ENCODE measurements at regions not wholly inside any gene's neighbourhood (a gene's known extent, or its start where the extent isn't known, plus 50 kb on each side); places are given as distances from the start of the nearest gene placed in this dataset.
"Not testable (repeated sequence)": the region's sequence is repeated elsewhere in the genome, so short reads cannot be mapped to it uniquely, and the experiment has no call there.

DNA sequence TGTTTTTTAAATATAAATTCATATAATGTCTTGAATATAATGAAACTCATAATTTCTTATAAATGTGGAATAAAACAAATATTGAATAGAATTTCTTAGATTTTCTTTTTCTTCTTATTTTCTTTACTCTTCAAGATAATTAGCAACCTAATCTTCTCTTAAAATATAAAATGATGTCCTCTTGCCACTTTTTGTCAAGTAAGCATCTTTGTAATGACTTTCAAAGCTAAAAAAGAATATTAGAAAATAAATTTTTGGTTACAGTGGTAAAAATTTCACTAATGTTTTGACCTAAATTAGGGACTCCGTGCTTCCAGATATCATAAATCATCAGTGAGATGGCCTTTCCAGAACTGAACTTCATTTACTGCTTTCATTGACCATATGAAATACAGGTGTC is 846.4 kb downstream of the FRK start:
- no peak for DNase-seq

DNA sequence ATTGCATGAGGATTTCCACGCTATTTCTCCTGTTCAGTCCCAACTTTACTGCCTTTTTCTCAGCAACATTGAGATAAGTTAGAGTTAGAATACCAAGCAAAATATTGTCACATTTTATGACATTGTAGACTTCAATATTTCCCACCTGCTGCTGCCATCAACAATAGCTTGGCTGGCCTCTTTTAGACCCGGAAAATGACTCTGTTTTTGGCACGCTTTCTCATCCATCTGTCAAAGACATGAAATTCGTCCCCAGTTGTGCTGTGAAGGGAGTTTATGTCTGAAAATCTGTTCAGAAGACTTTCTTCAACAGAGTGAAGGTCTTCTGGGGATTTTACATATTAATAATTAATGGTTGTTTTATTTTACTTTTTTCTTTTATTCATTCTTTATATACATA is 857.3 kb downstream of the FRK start:
- DNase-seq: no peak

DNA sequence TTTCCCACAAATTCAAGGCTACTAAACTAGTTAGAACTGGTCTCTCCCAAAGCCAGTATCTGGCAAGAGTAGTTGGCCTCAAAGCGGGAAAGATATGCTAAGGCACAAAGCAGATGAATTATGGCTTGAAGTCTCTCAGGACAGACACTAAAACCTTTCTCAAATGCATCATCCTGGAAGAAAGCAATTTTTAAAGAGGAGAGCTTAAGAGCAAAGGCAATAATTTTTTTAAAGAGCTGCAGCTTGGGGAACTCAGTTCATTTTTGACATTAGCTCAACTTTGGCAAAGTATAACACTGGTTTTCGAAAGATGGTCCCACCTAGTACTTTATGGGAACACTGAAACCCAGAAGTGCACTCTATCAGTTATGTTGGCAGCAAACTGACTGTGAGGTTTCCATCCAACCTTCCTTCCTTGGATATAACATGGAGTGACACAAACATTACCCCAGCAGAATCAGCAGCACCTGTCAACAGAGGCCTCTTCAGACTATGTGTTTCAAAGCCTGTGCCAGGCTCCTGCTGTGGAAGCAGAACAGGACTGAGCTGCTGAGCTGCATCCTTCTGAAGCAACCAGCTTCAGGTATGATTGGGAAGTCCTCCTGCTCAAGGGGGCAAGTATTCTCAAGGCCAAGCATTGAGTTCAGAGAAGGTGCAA is 852.3 kb upstream of the HS3ST5 start:
- no peak for DNase-seq

DNA sequence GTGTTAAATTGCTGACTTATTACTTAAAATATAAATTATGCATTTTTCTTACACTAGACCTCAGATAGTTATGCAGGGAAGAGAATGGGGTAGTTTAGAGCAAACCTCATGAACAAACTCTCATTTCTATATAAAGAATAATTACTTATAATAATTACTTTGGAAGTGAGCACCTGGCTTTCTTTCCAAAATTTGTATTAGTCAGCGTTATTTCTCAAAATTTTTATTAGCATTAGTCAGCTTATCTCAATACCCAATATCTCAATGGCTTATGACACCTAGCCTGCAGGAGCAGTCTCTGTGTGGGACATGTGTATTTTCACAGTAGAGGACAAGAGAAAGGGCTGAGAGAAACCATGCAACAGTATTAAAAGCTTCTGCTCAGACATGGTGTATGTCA is 849.2 kb upstream of the HS3ST5 start:
- no peak for DNase-seq

DNA sequence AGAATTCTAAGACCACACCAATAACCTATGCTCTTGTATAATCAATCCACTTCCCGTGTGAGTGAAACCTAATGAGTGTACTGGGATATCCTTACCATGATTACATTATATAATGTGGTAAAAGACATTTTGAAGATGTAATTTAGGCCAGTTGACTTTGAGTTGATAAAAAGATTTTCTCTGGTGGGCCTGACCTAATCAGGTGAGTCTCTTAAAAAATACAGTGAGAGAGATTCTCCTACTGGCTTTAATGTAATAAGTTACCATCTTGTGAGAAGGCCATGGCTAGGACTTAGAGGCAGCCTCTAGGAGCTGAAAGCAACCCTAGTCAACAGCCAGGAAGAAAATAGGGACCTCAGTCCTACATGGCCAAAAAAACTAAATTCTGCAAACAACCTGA is 847.7 kb upstream of the HS3ST5 start:
- DNase-seq: no peak

DNA sequence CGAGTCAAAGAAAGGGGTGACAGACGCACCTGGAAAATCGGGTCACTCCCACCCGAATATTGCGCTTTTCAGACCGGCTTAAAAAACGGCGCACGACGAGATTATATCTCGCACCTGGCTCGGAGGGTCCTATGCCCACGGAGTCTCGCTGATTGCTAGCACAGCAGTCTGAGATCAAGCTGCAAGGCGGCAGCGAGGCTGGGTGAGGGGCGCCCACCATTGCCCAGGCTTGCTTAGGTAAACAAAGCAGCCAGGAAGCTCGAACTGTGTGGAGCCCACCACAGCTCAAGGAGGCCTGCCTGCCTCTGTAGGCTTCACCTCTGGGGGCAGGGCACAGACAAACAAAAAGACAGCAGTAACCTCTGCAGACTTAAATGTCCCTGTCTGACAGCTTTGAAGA is 832.6 kb upstream of the HS3ST5 start:
- not testable (repeated sequence) for DNase-seq

DNA sequence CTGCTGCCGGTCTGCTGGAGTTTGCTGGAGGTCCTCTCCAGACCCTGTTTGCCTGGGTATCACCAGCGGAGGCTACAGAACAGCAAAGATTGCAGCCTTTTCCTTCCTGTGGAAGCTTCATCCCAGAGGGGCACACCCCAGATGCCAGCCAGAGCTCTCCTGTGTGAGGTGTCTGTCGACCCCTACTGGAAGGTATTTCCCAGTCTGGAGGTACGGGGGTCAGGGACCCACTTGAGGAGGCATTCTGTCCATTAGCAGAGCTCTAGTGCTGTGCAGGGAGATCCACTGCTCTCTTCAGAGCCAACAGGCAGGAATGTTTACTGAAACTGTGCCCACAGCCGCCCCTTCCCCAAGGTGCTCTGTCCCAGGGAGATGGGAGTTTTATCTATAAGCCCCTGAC is 823.1 kb upstream of the HS3ST5 start:
- DNase-seq: not testable (repeated sequence)

DNA sequence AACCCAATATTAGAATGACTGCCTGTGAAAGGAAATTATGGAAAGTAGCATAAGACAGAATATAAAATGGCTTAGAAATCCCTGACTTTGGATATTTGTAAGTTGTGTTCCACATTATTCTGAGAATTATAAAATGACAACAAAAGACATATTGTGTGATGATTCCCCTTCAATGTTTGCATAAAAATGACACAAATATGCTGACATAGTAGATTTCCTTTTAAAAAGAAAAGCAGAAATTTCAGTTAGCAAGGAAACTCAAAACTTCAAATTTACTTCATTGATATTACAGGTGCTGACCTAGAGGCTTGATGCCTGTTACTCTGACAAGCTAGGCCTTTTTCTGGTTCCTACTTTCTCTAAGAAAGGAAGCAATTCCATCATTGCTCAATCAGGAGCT is 816.9 kb upstream of the HS3ST5 start:
- DNase-seq: no peak

DNA sequence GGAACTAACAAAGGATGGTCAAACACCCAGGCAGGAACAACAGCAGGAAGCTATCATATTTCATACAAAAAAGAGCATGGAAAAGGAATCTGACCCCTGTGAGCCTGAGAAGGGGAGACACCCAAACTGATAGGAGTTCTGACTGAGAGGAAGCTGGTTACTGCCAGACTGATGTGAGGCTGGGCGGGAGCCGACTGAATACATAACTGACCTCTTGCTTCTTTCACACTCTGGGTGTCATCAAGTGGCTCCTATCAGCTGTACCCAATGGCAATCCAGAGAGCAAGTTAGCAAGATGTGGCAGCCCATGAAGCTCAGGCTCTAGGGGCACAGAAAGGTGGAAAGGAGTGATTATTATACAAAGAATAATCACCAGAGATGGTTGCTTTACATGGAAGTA is 795.1 kb upstream of the HS3ST5 start:
- DNase-seq: no peak

DNA sequence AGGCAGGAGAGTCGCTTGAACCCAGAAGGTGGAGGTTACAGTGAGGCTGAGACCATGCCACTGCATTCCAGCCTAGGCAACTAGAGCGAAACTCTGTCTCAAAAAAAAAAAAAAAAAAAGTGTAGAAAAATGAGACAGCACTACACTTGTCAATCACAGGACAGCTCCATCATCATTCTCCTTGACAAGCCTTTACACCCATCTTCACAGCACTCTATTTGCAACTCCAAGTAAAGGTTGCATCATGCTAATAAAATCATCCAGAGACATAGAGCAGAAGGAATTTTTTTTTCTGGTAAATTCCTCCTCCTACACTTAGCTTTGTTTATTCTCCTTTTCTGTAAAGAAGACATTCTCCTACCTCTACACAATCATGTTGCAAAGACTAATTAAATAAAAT is 791.0 kb upstream of the HS3ST5 start:
- no peak for DNase-seq

DNA sequence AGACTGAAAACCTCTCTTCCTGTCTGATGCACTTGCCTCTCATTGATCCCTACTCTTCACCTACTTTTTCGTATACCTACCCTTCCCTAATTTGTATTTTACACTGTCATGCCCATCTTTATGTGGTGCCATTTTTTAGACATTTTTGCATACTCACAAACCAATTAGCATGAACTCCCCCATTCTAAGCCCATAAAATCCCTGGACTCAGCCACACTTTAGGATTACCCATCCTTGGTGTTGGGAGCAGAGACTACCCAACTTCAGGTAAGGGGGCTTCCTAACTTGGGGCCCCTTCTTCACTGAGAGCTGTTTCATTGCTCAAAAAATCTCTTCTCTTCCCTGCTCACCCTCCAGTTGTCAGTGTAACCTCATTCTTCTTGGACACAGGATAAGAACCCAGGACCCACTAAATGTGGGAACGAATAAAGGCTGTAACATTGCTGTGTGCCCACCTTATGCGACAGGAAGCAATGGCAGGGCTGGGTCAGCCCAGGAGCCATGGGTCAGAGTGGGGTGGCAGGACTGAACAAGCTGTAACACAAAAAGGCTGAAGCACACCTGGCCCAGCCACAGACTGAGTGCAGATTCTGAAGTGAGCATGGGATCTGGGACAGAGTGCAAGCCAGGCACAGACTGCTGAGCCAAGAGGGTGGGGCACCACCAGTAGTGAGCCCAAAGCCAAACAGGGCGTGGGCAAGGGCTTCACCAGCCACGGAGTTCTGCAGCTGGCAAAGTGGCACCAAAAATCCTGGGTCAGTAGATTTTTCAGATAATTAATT is 789.1 kb upstream of the HS3ST5 start:
- DNase-seq: no peak

DNA sequence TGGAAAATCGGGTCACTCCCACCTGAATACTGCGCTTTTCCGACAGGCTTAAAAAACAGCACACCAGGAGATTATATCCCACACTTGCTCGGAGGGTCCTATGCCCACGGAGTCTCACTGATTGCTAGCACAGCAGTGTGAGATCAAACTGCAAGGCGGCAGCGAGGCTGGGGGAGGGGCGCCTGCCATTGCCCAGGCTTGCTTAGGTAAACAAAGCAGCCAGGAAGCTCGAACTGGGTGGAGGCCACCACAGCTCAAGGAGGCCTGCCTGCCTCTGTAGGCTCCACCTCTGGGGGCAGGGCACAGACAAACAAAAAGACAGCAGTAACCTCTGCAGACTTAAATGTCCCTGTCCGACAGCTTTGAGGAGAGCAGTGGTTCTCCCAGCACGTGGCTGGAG is 778.7 kb upstream of the HS3ST5 start:
- DNase-seq: not testable (repeated sequence)

DNA sequence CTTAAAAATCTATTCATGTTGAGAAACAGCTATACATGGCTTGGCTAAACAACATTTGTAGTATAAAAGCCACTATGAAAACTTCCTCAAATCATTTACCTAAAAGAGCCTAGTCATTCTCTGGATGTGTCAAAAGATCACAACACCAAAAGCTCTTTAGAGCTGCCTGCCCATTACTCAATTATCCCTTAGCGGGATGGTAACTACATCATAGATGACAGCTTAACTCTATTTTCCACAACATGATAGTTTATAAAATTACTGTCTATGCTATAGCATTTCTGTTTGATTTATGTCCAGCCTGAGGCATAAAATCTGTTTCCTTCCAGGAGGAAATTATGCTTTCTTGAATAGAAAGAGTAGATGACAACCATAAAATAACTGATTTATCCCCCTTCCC is 777.6 kb upstream of the HS3ST5 start:
- no peak for DNase-seq

DNA sequence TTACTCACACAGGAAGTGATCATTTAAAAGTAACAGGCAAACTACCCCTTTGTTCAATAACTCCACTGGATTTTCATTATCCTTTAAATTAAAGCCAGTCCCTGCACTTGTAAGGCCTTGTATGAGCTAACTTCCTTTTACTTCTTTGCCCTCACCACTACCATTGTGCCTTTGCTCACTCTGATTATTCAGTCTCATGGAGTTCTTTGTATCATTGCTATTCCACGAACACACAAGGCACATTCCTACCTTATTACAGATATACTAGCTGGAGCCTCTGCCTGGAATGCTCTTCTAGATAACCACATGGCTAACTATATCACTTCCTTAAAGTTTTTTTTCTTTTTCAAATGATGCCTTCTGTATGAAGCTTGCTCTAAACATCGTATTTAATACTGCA is 748.6 kb upstream of the HS3ST5 start:
- DNase-seq: no peak

DNA sequence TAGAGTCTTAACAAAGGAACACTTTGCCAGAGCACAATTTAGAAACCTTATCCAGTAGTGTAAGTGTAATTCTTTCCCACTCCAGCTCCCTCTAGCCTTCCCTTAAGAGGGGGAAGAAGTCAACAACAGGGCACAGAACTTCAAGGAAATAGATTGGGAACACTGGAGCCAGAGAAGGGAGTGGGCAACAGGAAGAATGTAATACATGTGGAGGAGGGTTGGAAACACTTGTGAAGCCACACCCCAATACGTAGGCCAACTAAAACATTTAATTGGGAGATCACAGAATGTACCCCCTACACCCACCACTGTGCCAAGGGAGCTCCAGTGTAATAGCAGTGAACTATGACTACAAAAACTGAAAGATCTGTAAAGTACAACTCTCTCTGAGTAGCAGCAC is 735.7 kb upstream of the HS3ST5 start:
- no peak for DNase-seq

DNA sequence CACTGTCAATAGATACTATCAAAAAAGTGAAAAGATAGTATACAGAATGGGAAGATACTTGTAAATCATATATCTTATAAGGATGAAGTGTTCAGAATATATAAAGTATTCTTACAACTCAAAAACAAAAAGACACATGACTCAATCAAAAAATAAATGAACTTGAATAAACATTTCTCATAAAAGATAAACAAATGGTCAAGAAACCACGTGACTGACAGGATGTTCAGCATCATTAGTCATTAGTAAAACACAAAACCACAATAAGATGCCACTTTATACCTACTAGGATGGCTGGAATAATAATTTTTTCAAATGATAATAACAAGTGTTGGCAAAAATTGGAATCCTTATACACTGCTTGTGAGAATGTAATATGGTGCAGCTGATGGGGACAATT is 729.1 kb upstream of the HS3ST5 start:
- no peak for DNase-seq

DNA sequence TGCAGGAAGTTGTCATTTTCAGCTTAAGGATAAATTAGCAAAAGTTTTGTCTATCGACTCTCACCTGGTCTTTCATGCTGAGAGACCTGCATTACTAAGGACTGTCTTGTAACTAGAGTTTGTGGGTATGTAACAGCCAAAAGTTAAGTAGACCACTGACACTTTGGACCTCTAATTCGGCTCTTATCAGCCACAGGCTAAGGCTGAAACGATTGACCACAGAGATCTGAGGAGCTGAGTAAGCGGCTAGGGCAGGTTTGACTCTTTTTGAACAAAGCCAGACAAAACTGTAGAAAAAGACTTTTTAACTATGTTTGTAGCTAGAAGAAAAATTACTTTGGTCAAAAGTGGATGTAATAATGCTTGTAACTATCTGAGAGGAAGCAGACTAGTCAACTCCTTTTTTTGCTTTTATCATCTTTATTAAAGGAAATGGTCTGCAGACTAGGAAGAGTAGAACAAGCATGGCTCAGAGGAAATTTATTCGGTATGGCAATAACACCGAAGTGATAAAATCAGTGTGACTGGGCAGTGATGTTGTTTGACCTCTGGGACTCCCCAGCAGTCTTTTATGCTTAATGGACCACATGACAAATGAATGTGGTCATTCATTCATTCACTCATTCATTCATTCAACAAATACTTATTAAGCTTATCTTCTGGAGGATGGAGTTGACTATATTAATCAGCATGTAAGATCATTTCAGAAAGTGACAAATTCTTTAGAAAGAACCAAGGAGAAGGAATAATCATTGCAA is 725.0 kb upstream of the HS3ST5 start:
- DNase-seq: no peak

DNA sequence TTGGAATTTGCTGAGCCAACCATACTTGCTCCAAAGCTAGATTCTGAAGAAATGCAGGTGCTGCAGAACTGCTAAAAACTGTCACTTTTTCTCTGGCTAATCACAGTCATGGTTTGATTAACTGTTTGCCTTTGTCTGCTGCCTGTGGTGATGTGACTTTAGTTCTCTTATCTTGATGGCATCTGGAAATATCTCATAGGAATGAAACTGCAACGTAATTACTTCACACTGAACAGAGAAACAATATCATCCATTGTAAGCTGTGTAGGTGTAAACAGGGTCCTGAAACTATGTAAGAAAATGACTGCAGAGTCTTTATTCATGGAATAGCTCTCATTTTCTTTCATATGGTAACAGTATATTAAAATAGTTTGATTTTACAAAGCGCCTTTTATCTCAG is 721.9 kb upstream of the HS3ST5 start:
- no peak for DNase-seq

DNA sequence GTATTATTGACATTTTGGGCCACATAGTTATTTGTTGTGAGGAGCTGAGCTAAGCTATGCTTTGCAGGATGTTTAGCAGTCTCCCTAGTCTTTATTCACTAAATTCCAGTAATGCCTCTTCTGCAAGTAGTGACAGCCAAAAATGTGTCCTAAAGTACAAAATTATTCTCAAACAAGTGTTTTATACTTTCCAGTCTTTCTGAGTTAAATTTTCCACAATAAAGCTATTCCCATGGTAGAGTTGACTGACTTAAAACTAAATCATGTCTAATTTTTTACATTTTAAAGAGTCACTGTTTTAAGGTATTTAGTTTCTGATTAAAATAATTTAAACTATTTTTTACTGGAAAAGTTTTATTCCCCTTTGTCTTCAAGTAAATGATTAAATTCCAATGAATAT is 717.8 kb upstream of the HS3ST5 start:
- no peak for DNase-seq

DNA sequence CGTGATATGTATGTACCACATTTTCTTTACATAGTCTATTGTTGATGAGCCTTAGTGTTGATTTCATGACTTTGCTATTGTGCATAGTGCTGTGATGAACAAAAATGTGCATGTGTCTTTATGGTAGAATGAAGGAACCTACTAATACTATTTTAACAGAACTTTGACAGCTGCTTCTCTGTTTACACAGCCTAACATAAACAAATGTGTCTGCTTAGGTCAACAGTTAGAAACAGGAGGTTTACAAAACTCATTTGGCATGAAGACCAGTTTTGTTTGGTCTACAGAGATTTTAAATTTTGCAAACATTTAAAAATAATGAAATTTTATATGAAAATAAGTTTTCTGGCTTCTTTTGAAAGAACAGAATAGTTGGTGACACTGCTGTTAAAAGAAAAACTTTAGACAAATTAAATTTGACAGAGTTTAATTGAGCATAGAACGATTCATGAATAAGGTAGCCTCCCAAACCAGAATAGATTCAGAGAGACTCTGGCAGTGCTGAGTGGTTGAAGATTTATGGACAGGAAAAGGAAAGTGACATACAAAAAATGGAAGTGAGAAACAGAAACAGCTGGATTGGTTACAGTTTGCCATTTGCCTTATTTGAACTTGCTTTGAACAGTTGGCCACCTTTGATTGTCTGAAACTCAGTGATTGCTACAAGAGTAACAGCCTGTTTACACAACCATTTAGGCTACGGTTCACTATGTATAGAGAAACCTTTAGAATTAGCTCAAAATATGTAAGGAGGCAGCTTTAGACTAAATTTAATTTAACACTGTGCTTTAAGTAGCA is 715.8 kb upstream of the HS3ST5 start:
- DNase-seq: no peak

DNA sequence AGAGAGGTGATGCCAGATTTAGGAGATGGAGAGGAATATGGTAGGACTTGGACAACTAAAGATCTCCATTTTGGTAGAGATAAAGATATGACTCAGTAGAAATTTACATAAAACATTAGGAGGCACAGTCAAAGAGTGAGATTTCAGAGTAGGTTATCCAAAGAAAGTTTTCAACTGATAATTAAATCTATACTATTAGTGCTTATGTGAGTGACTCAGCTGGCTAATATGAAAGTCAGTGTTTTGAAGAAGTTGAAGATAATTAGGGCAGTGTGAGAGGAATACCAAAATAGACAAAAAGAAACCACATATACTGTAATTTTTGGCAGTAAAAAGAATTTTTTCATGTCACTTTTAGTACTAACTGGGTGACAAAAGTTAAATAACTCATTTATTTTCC is 712.8 kb upstream of the HS3ST5 start:
- no peak for DNase-seq

DNA sequence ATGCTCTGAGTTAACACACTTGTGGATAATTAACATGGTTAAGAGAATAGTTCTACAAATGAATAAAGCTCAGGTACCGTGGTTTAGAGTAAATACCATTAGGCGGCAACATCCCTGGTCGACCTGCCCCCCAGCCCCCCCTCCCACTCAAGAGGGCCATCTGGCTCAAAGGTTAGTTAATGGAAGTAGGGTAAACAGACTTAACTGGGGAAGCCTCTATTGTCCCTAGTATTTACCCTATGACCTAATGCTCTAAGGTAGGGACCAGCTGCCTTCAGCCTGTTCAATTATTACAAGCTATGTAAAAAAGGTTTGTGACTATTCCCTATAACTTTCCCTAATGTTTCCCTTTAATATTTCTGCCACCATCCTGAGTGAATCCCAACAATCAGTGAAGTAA is 711.4 kb upstream of the HS3ST5 start:
- DNase-seq: peak; percentile 58

DNA sequence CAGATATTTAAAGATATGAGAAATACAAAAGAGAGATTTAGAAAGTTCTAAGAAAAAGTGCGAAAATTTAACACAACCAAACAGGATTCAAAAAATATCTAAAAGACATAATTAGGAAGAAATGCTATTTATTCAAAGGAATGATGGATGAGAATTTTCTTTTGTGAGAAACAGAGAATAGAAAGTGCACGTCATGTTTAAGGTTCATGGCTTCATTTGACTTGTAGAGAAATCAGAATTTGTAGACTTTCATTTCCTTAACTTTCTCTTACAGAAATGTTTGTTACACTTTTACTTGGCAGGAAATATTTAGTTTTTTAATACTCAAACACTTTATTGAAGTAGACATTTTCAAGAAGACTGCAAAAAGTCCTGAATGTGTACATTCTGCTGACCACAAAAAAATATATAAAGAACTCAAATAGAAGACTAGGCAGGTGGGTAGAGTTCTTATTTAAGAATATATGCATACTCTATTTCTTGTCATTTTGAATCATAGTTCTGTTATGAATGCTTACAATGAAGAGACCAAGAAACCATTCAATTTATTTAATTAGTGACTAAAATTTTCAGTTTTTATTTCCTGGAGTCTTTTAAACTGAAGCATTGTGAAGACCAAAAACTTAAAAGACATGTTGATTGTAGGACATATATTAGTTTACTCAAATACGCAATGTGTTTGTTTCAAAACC is 710.5 kb upstream of the HS3ST5 start:
- no peak for DNase-seq
